HFFc6 (cell line): ENCODE measurements at regions not wholly inside any gene's neighbourhood (a gene's known extent, or its start where the extent isn't known, plus 50 kb on each side); places are given as distances from the start of the nearest gene placed in this dataset.

ENCODE experiments used
- DNase-seq: peaks from one replicate; pipeline ENCODE4 v3.0.0-alpha.2; 2018
- H3K27ac Mint-ChIP-seq: 2 replicates; pipeline ENCODE4 v1.8.0; 2020; ENCODE audit warnings: mild to moderate bottlenecking, mixed read lengths
- H3K27me3 Mint-ChIP-seq: 2 replicates; pipeline ENCODE4 v1.8.0; 2021; ENCODE audit warnings: mild to moderate bottlenecking, moderate library complexity, mixed read lengths; ENCODE audit not compliant: insufficient read depth
- H3K36me3 Mint-ChIP-seq: 2 replicates; pipeline ENCODE4 v1.8.0; 2021; ENCODE audit warnings: low read depth, mixed read lengths
- H3K4me1 Mint-ChIP-seq: 2 replicates; pipeline ENCODE4 v1.8.0; 2020; ENCODE audit warnings: low read depth, mixed read lengths
- H3K4me3 Mint-ChIP-seq: 2 replicates; pipeline ENCODE4 v1.8.0; 2020; ENCODE audit warnings: mild to moderate bottlenecking, moderate library complexity, mixed read lengths
- H3K9me3 Mint-ChIP-seq: 2 replicates; pipeline ENCODE4 v1.8.0; 2020; ENCODE audit warnings: mild to moderate bottlenecking, mixed read lengths
- TF ChIP-seq, protein P1 (sequence below): fragments of 200-600 bp; sonication (generic); IDR thresholded peaks from 2 replicates; pipeline ENCODE4 v1.5.0; 2021; ENCODE audit warnings: antibody characterized with exemption, mild to moderate bottlenecking

DNA sequence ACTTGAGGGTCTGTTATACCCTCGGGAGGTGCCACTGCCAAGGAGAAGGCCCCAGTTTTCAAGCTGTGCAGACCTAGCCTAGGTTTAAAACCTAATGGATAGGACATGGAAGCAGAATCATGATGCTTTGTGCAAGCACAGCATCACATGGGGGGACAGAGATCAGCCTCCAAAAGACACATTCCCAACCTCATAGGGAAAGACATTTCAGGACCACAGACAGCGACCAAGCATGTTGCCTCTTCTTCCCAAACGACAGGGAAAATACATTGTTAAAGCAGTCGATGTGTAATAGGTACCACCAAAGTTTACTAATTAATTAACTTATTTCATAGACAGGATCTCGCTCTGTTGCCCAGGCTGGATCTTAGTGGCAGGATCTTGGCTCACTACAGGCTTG is 573.9 kb downstream of the TCERG1L start:
- H3K4me3 Mint-ChIP-seq, result no peak overlapping the region

DNA sequence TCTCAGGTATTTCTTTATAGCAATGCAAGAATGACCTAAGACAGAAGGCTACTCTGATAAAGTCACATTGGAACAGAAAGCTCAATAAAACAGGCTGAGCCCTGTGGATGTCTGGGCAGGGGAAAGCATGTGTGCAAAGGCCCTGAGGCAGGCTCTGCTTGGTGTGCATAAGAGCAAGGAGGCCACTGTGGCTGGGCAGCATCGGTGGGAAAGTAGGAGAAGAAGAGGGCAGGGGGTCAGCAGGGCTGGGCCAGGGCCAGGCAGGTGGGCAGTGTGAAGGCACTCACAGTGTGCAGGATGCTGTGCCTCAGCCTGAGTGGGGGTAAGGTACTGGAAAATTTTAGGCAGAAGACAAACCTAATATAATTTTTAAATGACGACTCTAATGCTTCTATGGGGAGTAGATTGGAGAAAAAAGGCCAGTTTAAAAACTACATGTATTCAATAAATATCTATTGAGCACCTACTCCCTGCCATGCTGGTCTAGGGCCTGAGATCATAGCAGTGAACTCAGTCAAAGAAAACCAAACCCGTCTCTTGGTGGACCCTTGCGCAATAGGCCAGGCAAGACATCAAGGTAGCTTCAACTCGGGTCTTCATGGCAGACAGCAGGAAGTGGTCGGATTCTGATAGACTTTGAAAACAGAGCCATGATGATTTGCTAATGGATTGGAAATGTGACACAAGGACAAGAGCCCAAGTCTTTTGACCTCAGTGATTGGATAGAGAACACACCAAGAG is 572.3 kb downstream of the TCERG1L start:
- TF ChIP-seq, protein P1, sequence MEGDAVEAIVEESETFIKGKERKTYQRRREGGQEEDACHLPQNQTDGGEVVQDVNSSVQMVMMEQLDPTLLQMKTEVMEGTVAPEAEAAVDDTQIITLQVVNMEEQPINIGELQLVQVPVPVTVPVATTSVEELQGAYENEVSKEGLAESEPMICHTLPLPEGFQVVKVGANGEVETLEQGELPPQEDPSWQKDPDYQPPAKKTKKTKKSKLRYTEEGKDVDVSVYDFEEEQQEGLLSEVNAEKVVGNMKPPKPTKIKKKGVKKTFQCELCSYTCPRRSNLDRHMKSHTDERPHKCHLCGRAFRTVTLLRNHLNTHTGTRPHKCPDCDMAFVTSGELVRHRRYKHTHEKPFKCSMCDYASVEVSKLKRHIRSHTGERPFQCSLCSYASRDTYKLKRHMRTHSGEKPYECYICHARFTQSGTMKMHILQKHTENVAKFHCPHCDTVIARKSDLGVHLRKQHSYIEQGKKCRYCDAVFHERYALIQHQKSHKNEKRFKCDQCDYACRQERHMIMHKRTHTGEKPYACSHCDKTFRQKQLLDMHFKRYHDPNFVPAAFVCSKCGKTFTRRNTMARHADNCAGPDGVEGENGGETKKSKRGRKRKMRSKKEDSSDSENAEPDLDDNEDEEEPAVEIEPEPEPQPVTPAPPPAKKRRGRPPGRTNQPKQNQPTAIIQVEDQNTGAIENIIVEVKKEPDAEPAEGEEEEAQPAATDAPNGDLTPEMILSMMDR, result no peak
- no peaks in the 10 kb centered on the region for H3K4me1 Mint-ChIP-seq
- H3K36me3 Mint-ChIP-seq, result peaks cover 21% of the 10 kb centered on the region
- H3K4me3 Mint-ChIP-seq, result no peak overlapping the region
- H3K27me3 Mint-ChIP-seq, result no peaks in the 10 kb centered on the region; the same call in 1 of the 2 replicates
- peaks cover 70% of the 10 kb centered on the region for H3K9me3 Mint-ChIP-seq
- no peak for DNase-seq
- H3K27ac Mint-ChIP-seq, result no peak overlapping the region

More for the DNA sequence above, 573.9 kb downstream of the TCERG1L start:
- Mint-ChIP-seq H3K36me3 (peaks cover 23% of the 10 kb centered on the region), H3K4me1 (no peaks in the 10 kb centered on the region), H3K27me3 (no peaks in the 10 kb centered on the region; the same call in 1 of the 2 replicates), H3K27ac (no peak overlapping the region), H3K9me3 (peaks cover 76% of the 10 kb centered on the region)
- no peak for DNase-seq
- TF ChIP-seq, protein P1, result no peak

DNA sequence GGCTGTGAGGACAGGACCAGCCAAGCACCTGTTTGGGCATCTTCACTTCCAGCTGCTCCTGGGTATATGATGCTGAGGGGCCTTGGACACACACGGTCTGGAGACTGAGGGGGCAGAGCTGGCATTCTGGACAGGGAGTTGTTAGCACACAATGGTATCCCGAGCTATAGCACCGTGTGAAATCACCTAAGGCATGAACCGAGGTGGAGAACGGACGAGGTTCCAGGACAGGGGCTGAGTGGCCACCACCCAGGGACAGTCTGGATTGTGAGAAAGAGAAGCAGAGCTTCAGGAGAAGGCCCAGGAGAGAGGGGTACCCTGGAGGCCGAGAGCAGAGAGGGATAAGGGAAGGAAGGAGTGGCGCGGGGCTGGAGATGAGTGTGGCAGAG is 571.8 kb downstream of the TCERG1L start:
- H3K4me1 Mint-ChIP-seq, result no peaks in the 10 kb centered on the region
- peaks cover 70% of the 10 kb centered on the region for H3K9me3 Mint-ChIP-seq
- peaks cover 21% of the 10 kb centered on the region for H3K36me3 Mint-ChIP-seq
- H3K27me3 Mint-ChIP-seq, result no peaks in the 10 kb centered on the region; the same call in 1 of the 2 replicates
- no peak for DNase-seq
- no peak overlapping the region for H3K27ac Mint-ChIP-seq
- H3K4me3 Mint-ChIP-seq, result no peak overlapping the region
- TF ChIP-seq, protein P1, result no peak

DNA sequence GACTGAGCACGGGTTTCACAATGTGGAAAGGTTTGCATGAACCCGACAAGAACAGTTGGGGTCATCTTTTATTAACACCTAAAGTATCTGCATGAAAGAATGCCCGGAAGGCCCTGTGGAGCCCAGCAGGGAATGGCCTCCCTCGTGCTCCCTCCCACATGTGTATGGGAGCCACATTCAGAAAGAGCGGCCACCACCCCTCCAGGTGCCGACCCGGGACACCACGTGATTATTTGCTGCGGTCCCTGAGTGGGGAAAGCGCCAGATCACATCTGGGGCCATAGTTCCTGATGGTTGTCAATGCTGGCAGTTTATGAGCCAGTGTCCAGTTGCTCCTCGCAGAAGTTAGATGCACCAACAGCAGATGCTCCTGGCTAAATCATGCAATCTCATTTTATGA is 571.4 kb downstream of the TCERG1L start:
- Mint-ChIP-seq H3K4me1 (no peaks in the 10 kb centered on the region), H3K4me3 (no peak overlapping the region), H3K9me3 (peaks cover 70% of the 10 kb centered on the region), H3K36me3 (peaks cover 18% of the 10 kb centered on the region), H3K27ac (no peak overlapping the region), H3K27me3 (no peaks in the 10 kb centered on the region; the same call in 1 of the 2 replicates)
- TF ChIP-seq, protein P1, result no peak
- no peak for DNase-seq

DNA sequence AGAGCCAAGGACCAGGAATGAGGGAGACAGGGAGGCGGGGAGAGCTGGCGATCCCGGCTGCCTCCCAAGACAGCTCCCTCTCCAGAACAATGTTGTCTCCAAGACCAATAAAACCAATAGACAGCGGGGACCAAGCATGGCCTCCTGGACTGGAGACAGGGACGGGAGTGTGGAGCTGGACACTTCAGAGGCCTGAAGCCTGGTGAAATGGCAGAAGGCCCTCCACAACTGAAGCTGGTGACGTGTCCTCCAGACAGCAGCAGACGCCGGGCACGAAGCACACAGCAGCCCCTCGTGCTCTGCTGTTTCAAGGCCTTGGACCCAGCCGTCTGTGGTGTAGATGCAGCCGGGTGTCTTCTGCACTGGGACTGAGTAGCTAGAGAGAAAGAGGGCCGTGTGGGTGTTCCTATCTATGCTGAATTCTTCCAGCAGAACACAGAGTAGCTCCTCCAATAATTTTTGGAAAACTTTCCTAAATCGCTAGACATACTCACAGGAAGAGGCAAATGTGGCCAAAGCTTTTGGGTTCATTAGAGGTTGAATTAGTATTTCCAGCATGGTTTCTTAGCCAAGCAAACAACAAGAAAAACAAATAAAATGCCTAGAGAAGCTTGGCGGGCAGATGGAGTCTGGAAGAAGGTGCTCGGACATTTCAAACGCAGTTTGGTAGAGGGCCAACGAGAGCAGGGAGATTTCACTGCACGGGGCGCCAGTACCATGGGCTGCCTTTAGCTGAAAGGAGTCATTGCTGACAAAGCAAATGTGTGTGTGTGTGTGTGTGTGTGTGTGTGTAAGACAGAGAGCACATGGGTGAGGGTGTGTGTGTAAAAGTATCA is 570.4 kb downstream of the TCERG1L start:
- H3K9me3 Mint-ChIP-seq, result peaks cover 68% of the 10 kb centered on the region
- H3K27ac Mint-ChIP-seq, result no peak overlapping the region
- TF ChIP-seq, protein P1, result no peak
- H3K27me3 Mint-ChIP-seq, result no peaks in the 10 kb centered on the region; the same call in 1 of the 2 replicates
- DNase-seq, result no peak
- no peak overlapping the region for H3K4me3 Mint-ChIP-seq
- H3K4me1 Mint-ChIP-seq, result no peaks in the 10 kb centered on the region
- H3K36me3 Mint-ChIP-seq, result peaks cover 13% of the 10 kb centered on the region; the same call in 1 of the 2 replicates
